Heart left ventricle (tissue), 16 donors: ENCODE measurements at regions not wholly inside any gene's neighbourhood (a gene's known extent, or its start where the extent isn't known, plus 50 kb on each side); places are given as distances from the start of the nearest gene placed in this dataset.
A peak's percentile ranks its signal among the peaks of the same experiment; 100 is the strongest.

ENCODE experiments used
- ATAC-seq, 4 donors: fragments of 200-7000 bp; cut with Tn5 transposase; one replicate each; pipeline ENCODE4 v1.9.1; 2020 to 2022; ENCODE audit warnings: moderate library complexity in 4 of 4, mild to moderate bottlenecking in 3 of 4, moderate number of reproducible peaks in 1 of 4
- DNase-seq, 5 donors: peaks; one replicate each; pipeline ENCODE4 v3.0.0-alpha.2; 2020
- H3K27ac ChIP-seq, 12 donors: fragments of 200-600 bp; sonication (generic) in 4 of 12; one replicate each; pipeline versions ENCODE4 v1.5.0 to v1.8.0; 2016 to 2022; ENCODE audit warnings: mild to moderate bottlenecking in 2 of 12
- H3K27me3 ChIP-seq, 9 donors: fragments of 200-600 bp; sonication (generic) in 2 of 9; one replicate each; pipeline versions ENCODE4 v1.5.1 to v1.8.0; 2016 to 2022; ENCODE audit warnings: mild to moderate bottlenecking in 3 of 9
- H3K36me3 ChIP-seq, 9 donors: fragments of 200-600 bp; sonication (generic) in 2 of 9; one replicate each; pipeline versions ENCODE4 v1.5.0 to v1.8.0; 2018 to 2022; ENCODE audit warnings: mild to moderate bottlenecking in 2 of 9
- H3K4me1 ChIP-seq, 12 donors: fragments of 200-600 bp; sonication (generic) in 4 of 12; one replicate each; pipeline versions ENCODE4 v1.5.0 to v1.8.0; 2016 to 2022; ENCODE audit warnings: mild to moderate bottlenecking in 3 of 12
- H3K4me3 ChIP-seq, 12 donors: fragments of 200-600 bp; sonication (generic) in 4 of 12; one replicate each; pipeline versions ENCODE4 v1.5.0 to v1.8.0; 2017 to 2022; ENCODE audit warnings: mild to moderate bottlenecking in 9 of 12, moderate library complexity in 4 of 12
- H3K9me3 ChIP-seq, 12 donors: fragments of 200-600 bp; sonication (generic) in 4 of 12; one replicate each; pipeline versions ENCODE4 v1.5.0 to v1.8.0; 2016 to 2022; ENCODE audit warnings: mild to moderate bottlenecking in 1 of 12
- POLR2A ChIP-seq, 2 donors: fragments of 450-650 bp; IDR thresholded peaks; one replicate each; pipeline ENCODE4 v1.6.1; 2017; ENCODE audit warnings: antibody characterized with exemption in 2 of 2, mild to moderate bottlenecking in 2 of 2, moderate library complexity in 2 of 2
- WGBS, 4 donors: extraction: QIAGEN DNeasy Blood & Tissue Kit in 2 of 4; methylation state at CpG; one replicate each; pipeline versions ENCODE4 v1.1.5 to v1.1.7; 2013 to 2018; 5-methylcytosine and 5-hydroxymethylcytosine counted together
- intact Hi-C, 10 donors: fragments of 100-400 bp; cut with DNase I; formaldehyde crosslinking; loops; one replicate each; pipeline versions ENCODE4 v1.11.1 to v1.14.2; 2022
- TF ChIP-seq, protein P1 (sequence below), 12 donors: fragments of 200-600 bp; sonication (generic) in 4 of 12; IDR thresholded peaks; one replicate each; pipeline versions ENCODE4 v1.5.0 to v1.8.0; 2018 to 2022; ENCODE audit warnings: antibody characterized with exemption in 12 of 12, mild to moderate bottlenecking in 5 of 12
- donor health status: ischemic (EF 13 %, LVEDD 7.1; RV severe dilation, severe dysfunction).
- donor health status: healthy with polysubstance abuse.
- donor health status: DM: no; HTN: yes; CAD: no.
- donor health status: DM: no; HTN: no; CAD: no.
- donor health status: ischemic (EF 25% LVEDD 6.9; RV normal size, moderate dysfunction).
- donor health status: ischemic (EF 25% LVEDD 5.7; RV mildly dilated, moderate dysfunction).
- donor health status: healthy.
- donor health status: DM: yes; HTN: yes; CAD: no.
- donor health status: ischemic (EF 35%, LVEDD 5.7; RV mildly dilated, moderate dysfunction).
- donor health status: nonischemic (EF 11% LVEDD 7.7; RV severe dilation, severe dysfunction).
- donor health status: DM: yes; HTN: yes; CAD: no.
- donor health status: PGD.
- donor health status: ischemic (EF 29% LVEDD 5.4; RV normal size, mild dysfunction).
- donor health status: nonischemic (EF 23%, LVEDD 6.1; RV moderate dilation, normal function).

DNA sequence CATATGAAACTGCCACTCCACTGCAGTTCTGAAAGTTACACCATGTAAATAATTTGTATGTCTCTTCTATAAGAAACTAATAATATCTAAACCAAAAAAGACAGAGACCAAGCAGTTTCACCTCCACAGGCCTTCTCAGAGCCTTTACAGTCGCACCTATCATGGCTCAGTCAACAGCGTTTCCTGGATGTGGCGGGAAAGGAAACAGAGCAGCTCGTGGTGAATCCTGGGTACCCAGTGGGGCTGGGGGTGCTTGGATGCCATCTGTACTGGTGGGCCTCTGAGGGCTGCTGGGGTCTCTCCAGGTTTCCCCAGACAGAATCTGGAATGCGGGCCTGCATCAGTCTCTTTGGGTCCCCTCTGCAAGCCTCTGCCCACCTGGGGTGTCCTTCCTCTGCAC, 100.2 kb upstream of the CASZ1 start:
- ATAC-seq = no peak
- TF ChIP-seq, protein P1, sequence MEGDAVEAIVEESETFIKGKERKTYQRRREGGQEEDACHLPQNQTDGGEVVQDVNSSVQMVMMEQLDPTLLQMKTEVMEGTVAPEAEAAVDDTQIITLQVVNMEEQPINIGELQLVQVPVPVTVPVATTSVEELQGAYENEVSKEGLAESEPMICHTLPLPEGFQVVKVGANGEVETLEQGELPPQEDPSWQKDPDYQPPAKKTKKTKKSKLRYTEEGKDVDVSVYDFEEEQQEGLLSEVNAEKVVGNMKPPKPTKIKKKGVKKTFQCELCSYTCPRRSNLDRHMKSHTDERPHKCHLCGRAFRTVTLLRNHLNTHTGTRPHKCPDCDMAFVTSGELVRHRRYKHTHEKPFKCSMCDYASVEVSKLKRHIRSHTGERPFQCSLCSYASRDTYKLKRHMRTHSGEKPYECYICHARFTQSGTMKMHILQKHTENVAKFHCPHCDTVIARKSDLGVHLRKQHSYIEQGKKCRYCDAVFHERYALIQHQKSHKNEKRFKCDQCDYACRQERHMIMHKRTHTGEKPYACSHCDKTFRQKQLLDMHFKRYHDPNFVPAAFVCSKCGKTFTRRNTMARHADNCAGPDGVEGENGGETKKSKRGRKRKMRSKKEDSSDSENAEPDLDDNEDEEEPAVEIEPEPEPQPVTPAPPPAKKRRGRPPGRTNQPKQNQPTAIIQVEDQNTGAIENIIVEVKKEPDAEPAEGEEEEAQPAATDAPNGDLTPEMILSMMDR (IDR thresholded peaks at IDR 0.05) = no peak
- no peak for TF ChIP-seq POLR2A (IDR thresholded peaks at IDR 0.05)
- Histone ChIP-seq H3K27me3 (peaks cover 0 to 61% (median 7%) of the 10 kb centered on the region in 9 donors), H3K36me3 (no peaks in the 10 kb centered on the region), H3K9me3 (no peaks in the 10 kb centered on the region), H3K27ac (no peak overlapping the region), H3K4me1 (no peaks in the 10 kb centered on the region), H3K4me3 (no peak overlapping the region)
- DNase-seq = peak in 2 of 5 donors; percentile 4 to 5
- 72 to 82% (median 77%) methylated on average over 4 to 5 of the region's 5 CpGs for WGBS, 4 donors
- intact Hi-C loops = no loop called here

DNA sequence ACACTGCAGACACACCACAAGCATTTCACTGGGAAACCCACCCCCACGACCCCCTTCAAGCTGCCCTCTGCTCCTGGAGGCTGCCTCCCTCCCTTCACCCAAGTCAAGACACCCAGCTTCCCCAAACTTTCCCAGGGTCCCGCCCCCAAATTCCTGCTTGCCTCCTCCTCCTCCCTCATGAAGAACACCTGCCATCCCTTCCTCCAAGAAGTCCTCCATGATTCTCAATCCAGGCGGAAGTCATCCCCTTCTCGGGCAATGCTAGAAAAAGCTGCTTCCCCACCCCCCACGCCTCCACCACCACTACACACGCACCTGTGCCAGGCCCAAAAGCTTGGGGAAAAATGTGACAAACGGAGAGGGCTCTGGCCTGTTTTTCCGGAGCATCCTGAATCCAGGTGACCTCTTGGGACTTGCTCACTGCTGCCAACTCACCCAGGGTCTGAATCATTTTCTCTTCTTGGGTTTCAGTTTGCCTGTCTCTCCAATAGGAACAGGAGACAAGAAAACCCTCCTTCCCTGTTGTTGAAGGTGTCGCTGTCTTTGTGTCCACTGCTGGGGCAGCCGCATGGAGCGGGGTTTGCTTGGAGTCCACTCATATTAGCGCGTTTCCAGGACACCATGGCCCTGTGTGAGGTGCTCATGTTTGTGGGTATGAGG, 101.0 kb upstream of the CASZ1 start:
- DNase-seq (peak in 2 of 5 donors; percentile 22 to 28), ATAC-seq (no peak)
- H3K4me1 ChIP-seq = no peaks in the 10 kb centered on the region
- no peak for TF ChIP-seq POLR2A (IDR thresholded peaks at IDR 0.05)
- TF ChIP-seq, protein P1 (IDR thresholded peaks at IDR 0.05) = no peak
- intact Hi-C loops = no loop called here
- H3K27me3 ChIP-seq = peaks cover 0 to 59% (median 7%) of the 10 kb centered on the region in 9 donors
- H3K27ac ChIP-seq = no peak overlapping the region
- no peaks in the 10 kb centered on the region for H3K9me3 ChIP-seq
- H3K36me3 ChIP-seq = no peaks in the 10 kb centered on the region
- 82 to 94% (median 91%) methylated on average over 8 to 13 of the region's 13 CpGs for WGBS, 4 donors
- H3K4me3 ChIP-seq = no peak overlapping the region

DNA sequence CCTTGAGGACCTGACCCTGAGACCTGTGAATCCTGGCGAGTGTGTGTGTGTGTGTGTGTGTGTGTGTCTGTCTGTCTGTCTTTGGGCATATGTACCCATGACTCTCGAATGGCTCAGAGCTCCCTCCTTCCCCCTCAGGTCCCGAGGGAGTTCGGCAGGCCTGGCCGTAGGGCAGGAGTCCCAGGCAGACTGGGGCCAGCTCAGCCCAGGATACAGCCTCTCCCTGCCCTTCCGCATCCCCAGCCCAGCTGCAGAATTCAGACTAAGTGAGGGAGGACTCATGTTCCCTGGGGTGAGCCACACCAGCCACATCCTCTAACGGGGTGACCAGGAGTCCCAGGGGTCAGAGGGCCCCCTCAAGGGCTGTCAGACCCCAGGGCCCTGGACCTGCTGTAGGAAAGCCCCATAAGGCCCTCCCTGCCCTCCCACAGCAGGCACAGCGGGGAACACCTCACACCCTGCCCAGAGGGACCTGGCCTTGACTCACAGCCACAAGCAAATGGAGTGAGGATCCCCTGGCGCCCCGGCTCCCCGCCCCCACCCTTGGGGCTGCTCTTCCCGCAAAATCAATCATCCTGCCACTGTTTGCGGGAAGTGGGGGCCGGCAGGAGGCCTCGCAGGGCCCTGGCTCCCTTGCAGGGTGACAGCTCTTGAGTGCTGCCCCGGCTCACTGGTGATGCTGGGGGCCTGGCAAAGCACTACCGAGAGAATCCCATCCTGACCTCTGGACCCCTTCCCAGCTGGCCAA, 101.7 kb upstream of the CASZ1 start:
- H3K9me3 ChIP-seq = no peaks in the 10 kb centered on the region
- no peak overlapping the region for H3K4me3 ChIP-seq
- H3K4me1 ChIP-seq = no peaks in the 10 kb centered on the region
- no peak overlapping the region for H3K27ac ChIP-seq
- H3K36me3 ChIP-seq = no peaks in the 10 kb centered on the region
- DNase-seq = peak in 2 of 5 donors; percentile 9 to 39
- H3K27me3 ChIP-seq = peaks cover 0 to 57% (median 7%) of the 10 kb centered on the region in 9 donors
- TF ChIP-seq, protein P1 (IDR thresholded peaks at IDR 0.05) = no peak
- TF ChIP-seq POLR2A (IDR thresholded peaks at IDR 0.05) = no peak
- WGBS, 4 donors = 51 to 69% (median 58%) methylated on average over 4 to 17 of the region's 17 CpGs
- ATAC-seq = no peak
- intact Hi-C loops = no loop called here

DNA sequence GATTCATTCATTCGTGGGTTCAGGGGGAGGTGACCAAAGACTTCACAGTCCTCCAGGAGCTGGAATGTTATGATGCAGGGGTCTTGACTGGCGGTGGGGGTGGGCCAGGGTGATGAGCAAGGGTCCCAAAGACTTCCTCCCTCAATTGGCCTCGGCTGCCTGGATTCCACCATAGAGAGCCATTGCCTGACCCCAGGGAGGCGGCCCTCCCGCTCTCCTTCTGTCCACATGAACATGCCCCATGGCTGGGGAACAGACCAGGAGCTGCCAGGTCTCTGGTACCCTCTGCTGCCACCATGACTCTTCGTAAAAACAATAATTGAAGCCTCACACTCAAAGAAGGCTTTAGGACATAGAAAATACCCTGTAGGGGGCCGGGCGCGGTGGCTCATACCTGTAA, 102.5 kb upstream of the CASZ1 start:
- Histone ChIP-seq H3K9me3 (no peaks in the 10 kb centered on the region), H3K4me3 (no peak overlapping the region), H3K36me3 (no peaks in the 10 kb centered on the region), H3K27ac (no peak overlapping the region), H3K27me3 (peaks cover 0 to 53% (median 3%) of the 10 kb centered on the region in 9 donors), H3K4me1 (no peaks in the 10 kb centered on the region)
- WGBS, 4 donors = 83 to 91% (median 87%) methylated on average over 9 of the region's 9 CpGs
- TF ChIP-seq POLR2A (IDR thresholded peaks at IDR 0.05) = no peak
- TF ChIP-seq, protein P1 (IDR thresholded peaks at IDR 0.05) = no peak
- ATAC-seq = no peak
- intact Hi-C loops = no loop called here
- peak in 1 of 5 donors; percentile 25 for DNase-seq
